CD14-positive monocyte (primary cell): ENCODE measurements at regions not wholly inside any gene's neighbourhood (a gene's known extent, or its start where the extent isn't known, plus 50 kb on each side); places are given as distances from the start of the nearest gene placed in this dataset.

Experiments
- DNase-seq, 3 donors: peaks; one replicate each; pipeline ENCODE4 v3.0.0-alpha.2; 2011 to 2022
- H2AFZ ChIP-seq: 2 replicates; pipeline ENCODE4 v1.6.0; 2012; ENCODE audit warnings: mild to moderate bottlenecking, low read depth, low read length, inconsistent platforms; ENCODE audit not compliant: insufficient read depth, poor library complexity, severe bottlenecking
- H3K27ac ChIP-seq, 2 donors: 1 replicate in 1 of 2; 2 replicates in 1 of 2; pipeline ENCODE4 v1.5.1; 2012 to 2013; ENCODE audit warnings: low read length in 2 of 2, control low read depth in 1 of 2, inconsistent platforms in 1 of 2, low read depth in 1 of 2, mild to moderate bottlenecking in 1 of 2
- H3K27me3 ChIP-seq, 2 donors: one replicate each; pipeline versions ENCODE4 v1.6.0 to v1.6.1; 2011 to 2013; ENCODE audit warnings: low read length in 2 of 2; ENCODE audit not compliant: control insufficient read depth in 2 of 2, insufficient read depth in 2 of 2
- H3K36me3 ChIP-seq, 2 donors: replicated peaks in 1 of 2; 1 replicate in 1 of 2; 2 replicates in 1 of 2; pipeline versions ENCODE4 v1.5.1 to v1.6.1; 2012 to 2013; ENCODE audit warnings: low read length in 2 of 2, control low read depth in 1 of 2, inconsistent platforms in 1 of 2, mild to moderate bottlenecking in 1 of 2; ENCODE audit not compliant: insufficient read depth in 2 of 2, control insufficient read depth in 1 of 2
- H3K4me1 ChIP-seq, 2 donors: 1 replicate in 1 of 2; 2 replicates in 1 of 2; pipeline versions ENCODE4 v1.5.1 to v1.6.1; 2012 to 2013; ENCODE audit warnings: low read length in 2 of 2, control low read depth in 1 of 2, inconsistent platforms in 1 of 2, mild to moderate bottlenecking in 1 of 2, moderate library complexity in 1 of 2; ENCODE audit not compliant: insufficient read depth in 2 of 2, control insufficient read depth in 1 of 2
- H3K4me2 ChIP-seq: replicated peaks from 2 replicates; pipeline ENCODE3; 2012; ENCODE audit warnings: low read length, moderate library complexity, mild to moderate bottlenecking; ENCODE audit not compliant: poor library complexity, severe bottlenecking; ENCODE audit errors: extremely low read depth
- H3K4me3 ChIP-seq, 3 experiments: fragments of 200-600 bp in 1 of 3; sonication (generic) in 1 of 3; replicated peaks in 1 of 3; 1 replicate in 2 of 3; 2 replicates in 1 of 3; pipeline ENCODE4 v1.5.1; 2011 to 2013; ENCODE audit warnings: low read length in 3 of 3, mild to moderate bottlenecking in 3 of 3, control low read depth in 2 of 3, low read depth in 2 of 3, inconsistent platforms in 1 of 3, moderate library complexity in 1 of 3
- H3K79me2 ChIP-seq: 2 replicates; pipeline ENCODE4 v1.6.0; 2012; ENCODE audit warnings: mild to moderate bottlenecking, control low read depth, inconsistent platforms, low read length, moderate library complexity; ENCODE audit not compliant: insufficient read depth
- H3K9ac ChIP-seq: 2 replicates; pipeline ENCODE4 v1.6.0; 2017; ENCODE audit warnings: low read length, mild to moderate bottlenecking; ENCODE audit not compliant: insufficient read depth, poor library complexity, severe bottlenecking
- H3K9me3 ChIP-seq, 2 donors: replicated peaks in 1 of 2; 1 replicate in 1 of 2; 2 replicates in 1 of 2; pipeline versions ENCODE4 v1.5.1 to v1.6.1; 2012 to 2013; ENCODE audit warnings: low read length in 2 of 2, control low read depth in 1 of 2; ENCODE audit not compliant: control insufficient read depth in 1 of 2, insufficient read depth in 1 of 2
- H4K20me1 ChIP-seq: 2 replicates; pipeline ENCODE4 v1.6.0; 2012; ENCODE audit warnings: mild to moderate bottlenecking, low read length, control low read depth, moderate library complexity; ENCODE audit not compliant: insufficient read depth
- H3K27ac Mint-ChIP-seq, 7 donors: one replicate each; pipeline ENCODE4 v1.8.0; 2020; ENCODE audit warnings: mild to moderate bottlenecking in 7 of 7, mixed read lengths in 7 of 7, moderate library complexity in 6 of 7, inconsistent platforms in 2 of 7
- H3K27me3 Mint-ChIP-seq, 3 donors: one replicate each; pipeline ENCODE4 v1.8.0; 2021 to 2022; ENCODE audit warnings: low read depth in 3 of 3, mild to moderate bottlenecking in 3 of 3, mixed read lengths in 3 of 3, moderate library complexity in 3 of 3, inconsistent platforms in 1 of 3
- H3K36me3 Mint-ChIP-seq, 2 donors: one replicate each; pipeline ENCODE4 v1.8.0; 2020; ENCODE audit warnings: mixed read lengths in 2 of 2, inconsistent platforms in 1 of 2, mild to moderate bottlenecking in 1 of 2
- H3K4me1 Mint-ChIP-seq: one replicate; pipeline ENCODE4 v1.8.0; 2020; ENCODE audit warnings: mild to moderate bottlenecking, mixed read lengths
- H3K4me3 Mint-ChIP-seq, 2 donors: one replicate each; pipeline ENCODE4 v1.8.0; 2020; ENCODE audit warnings: mild to moderate bottlenecking in 2 of 2, mixed read lengths in 2 of 2, moderate library complexity in 1 of 2
- H3K9me3 Mint-ChIP-seq, 7 donors: one replicate each; pipeline ENCODE4 v1.8.0; 2020 to 2022; ENCODE audit warnings: mixed read lengths in 7 of 7, mild to moderate bottlenecking in 6 of 7, moderate library complexity in 6 of 7, inconsistent platforms in 2 of 7
- CTCF ChIP-seq: fragments of 200-600 bp; IDR thresholded peaks from one replicate; pipeline ENCODE4 v1.8.0; 2022; ENCODE audit warnings: antibody characterized with exemption, mild to moderate bottlenecking
- whole genome bisulfite sequencing: methylation state at CpG from one replicate; pipeline ENCODE4 v1.1.5; 2013; ENCODE audit warnings: missing lambda C conversion rate; ENCODE audit not compliant: insufficient coverage; 5-methylcytosine and 5-hydroxymethylcytosine counted together
- intact Hi-C, 2 donors: fragments of 100-400 bp; cut with micrococcal nuclease; formaldehyde crosslinking; loops; one replicate each; pipeline versions ENCODE4 v1.15.0 to v1.15.1; 2023

- no peaks in the 10 kb centered on the region for H3K36me3 ChIP-seq
- H3K79me2 ChIP-seq, result no peaks in the 10 kb centered on the region
- no peaks in the 10 kb centered on the region for H4K20me1 ChIP-seq
- H3K9ac ChIP-seq, result no peak overlapping the region
- no peak overlapping the region for H3K4me3 ChIP-seq
- Mint-ChIP-seq H3K27me3 (peaks cover 0 to 1% (median 0%) of the 10 kb centered on the region in 3 donors), H3K4me3 (no peak overlapping the region), H3K36me3 (no peaks in the 10 kb centered on the region), H3K27ac (no peak overlapping the region), H3K9me3 (peaks cover 0 to 3% (median 0%) of the 10 kb centered on the region in 7 donors), H3K4me1 (no peaks in the 10 kb centered on the region)
- 100% methylated on average over 1 of the region's 3 CpGs for WGBS
- no peaks in the 10 kb centered on the region for H3K9me3 ChIP-seq
- H3K4me1 ChIP-seq, result no peaks in the 10 kb centered on the region
- H3K4me2 ChIP-seq, result no peak overlapping the region
- no peak overlapping the region for H3K27ac ChIP-seq
- DNase-seq, result no peak
- TF ChIP-seq CTCF, result no peak
- intact Hi-C loops, result no loop called here
- no peaks in the 10 kb centered on the region for H3K27me3 ChIP-seq
- H2AFZ ChIP-seq, result no peak overlapping the region
These were observed 69.3 kb upstream of the MYO16 start for GRCh38 chr13:108560093-108560492.

- TF ChIP-seq CTCF, result no peak
- no peak overlapping the region for H3K9ac ChIP-seq
- WGBS, result no CpG with 5 or more reads among the region's 2 CpGs
- no peak overlapping the region for H3K4me3 Mint-ChIP-seq
- no peak overlapping the region for H3K27ac ChIP-seq
- no peak overlapping the region for H3K27ac Mint-ChIP-seq
- no peaks in the 10 kb centered on the region for H4K20me1 ChIP-seq
- H3K36me3 ChIP-seq, result no peaks in the 10 kb centered on the region
- peaks cover 0 to 3% (median 2%) of the 10 kb centered on the region in 7 donors for H3K9me3 Mint-ChIP-seq
- intact Hi-C loops, result no loop called here
- no peak overlapping the region for H3K4me2 ChIP-seq
- no peaks in the 10 kb centered on the region for H3K36me3 Mint-ChIP-seq
- no peaks in the 10 kb centered on the region for H3K4me1 Mint-ChIP-seq
- H3K4me1 ChIP-seq, result no peaks in the 10 kb centered on the region
- no peak for DNase-seq
- H3K9me3 ChIP-seq, result no peaks in the 10 kb centered on the region
- H2AFZ ChIP-seq, result no peak overlapping the region
- H3K79me2 ChIP-seq, result no peaks in the 10 kb centered on the region
- peaks cover 0 to 1% (median 0%) of the 10 kb centered on the region in 3 donors for H3K27me3 Mint-ChIP-seq
- H3K4me3 ChIP-seq, result no peak overlapping the region
- no peaks in the 10 kb centered on the region for H3K27me3 ChIP-seq
These were observed 68.3 kb upstream of the MYO16 start for GRCh38 chr13:108561149-108561548.
